ENCODE measurements at regions not wholly inside any gene's neighbourhood (a gene's known extent, or its start where the extent isn't known, plus 50 kb on each side); places are given as distances from the start of the nearest gene placed in this dataset.

DNA sequence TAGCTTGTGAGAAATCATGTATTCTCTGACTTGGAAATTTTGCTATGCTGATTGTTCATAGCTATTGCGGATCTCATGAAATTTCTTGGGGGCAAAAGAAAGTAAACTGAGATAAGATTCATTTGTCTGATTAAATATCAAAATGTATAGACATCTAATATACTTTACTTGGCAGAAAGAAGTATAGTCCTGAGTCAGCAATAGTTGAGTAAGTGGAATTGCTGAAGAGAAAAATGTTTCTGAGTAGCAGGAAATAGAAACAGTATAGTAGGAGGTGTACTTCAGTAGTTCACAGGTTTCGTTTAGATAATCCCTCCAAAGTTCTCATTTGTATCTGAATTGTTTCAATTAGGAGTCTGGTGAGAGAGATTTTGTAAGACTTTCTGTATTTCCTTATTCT is 705.9 kb downstream of the MCTP2 start:
- no peak for TF ChIP-seq CTCF (IDR thresholded peaks at IDR 0.05; ENCODE audit: low read depth, low read length)
- no peak for TF ChIP-seq EZH2phosphoT487 (IDR thresholded peaks at IDR 0.05; ENCODE audit: low read depth)

Measured in OCI-LY3 (cell line).